ENCODE measurements at regions not wholly inside any gene's neighbourhood (a gene's known extent, or its start where the extent isn't known, plus 50 kb on each side); places are given as distances from the start of the nearest gene placed in this dataset.

GRCh38 chr7:68478326-68478725 lies 1119.9 kb upstream of the AUTS2 start:
- Histone ChIP-seq H3K4me3 (ENCODE audit: low read depth, low read length) (no peak overlapping the region), H3K9me3 (ENCODE audit: control insufficient read depth, insufficient read depth, low read depth, low read length) (no peaks in the 10 kb centered on the region), H3K27ac (ENCODE audit: extremely low read depth, low read depth, low read length) (no peak overlapping the region), H3K36me3 (ENCODE audit: control insufficient read depth in 2 of 2, insufficient read depth in 1 of 2, low read length in 2 of 2) (no peaks in the 10 kb centered on the region), H3K4me1 (ENCODE audit: control insufficient read depth, insufficient read depth, low read length) (no peaks in the 10 kb centered on the region)
- ChIA-PET CTCF (no interaction called here), POLR2A (no interaction called here)
- TF ChIP-seq REPIN1 (tag by site-specific recombination; IDR thresholded peaks at IDR 0.05; ENCODE audit: low read depth) (no peak), ZNF473 (tag by site-specific recombination; IDR thresholded peaks at IDR 0.05) (no peak), ZSCAN4 (tag by site-specific recombination; IDR thresholded peaks at IDR 0.05) (no peak), GFI1B (tag by site-specific recombination; IDR thresholded peaks at IDR 0.05) (no peak), ZNF449 (tag by site-specific recombination; IDR thresholded peaks at IDR 0.05) (no peak), ZNF239 (tag by site-specific recombination; IDR thresholded peaks at IDR 0.05) (no peak), ZNF76 (tag by site-specific recombination; IDR thresholded peaks at IDR 0.05; ENCODE audit: borderline replicate concordance, low read depth) (no peak), MYNN (tag by site-specific recombination; IDR thresholded peaks at IDR 0.05; ENCODE audit: borderline replicate concordance) (no peak), ZNF335 (tag by site-specific recombination; conservative IDR thresholded peaks at IDR 0.05) (no peak), ZNF501 (tag by site-specific recombination; IDR thresholded peaks at IDR 0.05) (no peak), ZNF560 (tag by site-specific recombination; IDR thresholded peaks at IDR 0.05; ENCODE audit: borderline replicate concordance) (no peak), ZNF350 (tag by site-specific recombination; IDR thresholded peaks at IDR 0.05) (no peak), ZBTB10 (tag by site-specific recombination; IDR thresholded peaks at IDR 0.05) (no peak), OSR2 (tag by site-specific recombination; IDR thresholded peaks at IDR 0.05) (no peak), ZNF280D (tag by site-specific recombination; IDR thresholded peaks at IDR 0.05) (no peak), ZNF514 (tag by site-specific recombination; IDR thresholded peaks at IDR 0.05) (no peak), ZNF555 (tag by site-specific recombination; conservative IDR thresholded peaks at IDR 0.05) (no peak), SP3 (tag by site-specific recombination; IDR thresholded peaks at IDR 0.05) (no peak)

- Histone ChIP-seq H3K27ac (ENCODE audit: extremely low read depth, low read depth, low read length) (no peak overlapping the region), H3K9me3 (ENCODE audit: control insufficient read depth, insufficient read depth, low read depth, low read length) (no peaks in the 10 kb centered on the region), H3K4me3 (ENCODE audit: low read depth, low read length) (no peak overlapping the region), H3K4me1 (ENCODE audit: control insufficient read depth, insufficient read depth, low read length) (no peaks in the 10 kb centered on the region), H3K36me3 (ENCODE audit: control insufficient read depth in 2 of 2, insufficient read depth in 1 of 2, low read length in 2 of 2) (no peaks in the 10 kb centered on the region)
- no peak for TF ChIP-seq ZNF626 (tag by site-specific recombination; IDR thresholded peaks at IDR 0.05)
- no peak for TF ChIP-seq ZFP3 (tag by site-specific recombination; IDR thresholded peaks at IDR 0.05; ENCODE audit: low read depth)
- no peak for TF ChIP-seq ZNF658 (tag by site-specific recombination; IDR thresholded peaks at IDR 0.05)
- ChIA-PET POLR2A (no interaction called here), CTCF (interaction anchor here (0.5 kb wide), 1 partner anchor 8 kb away, joined by 3 read pairs; no protein-coding TSS in a partner anchor)
These were observed 1115.5 kb upstream of the AUTS2 start for GRCh38 chr7:68482800-68483199.

Measured in HEK293 (cell line).